HG03469 (cell line): ENCODE measurements at regions not wholly inside any gene's neighbourhood (a gene's known extent, or its start where the extent isn't known, plus 50 kb on each side); places are given as distances from the start of the nearest gene placed in this dataset.
A peak's percentile ranks its signal among the peaks of the same experiment; 100 is the strongest.

Experiments used
- ATAC-seq: cut with Tn5 transposase; IDR thresholded peaks from one replicate; pipeline ENCODE4 v1.9.1; 2021; ENCODE audit warnings: mild to moderate bottlenecking, moderate library complexity, moderate number of reproducible peaks; ENCODE audit not compliant: unreplicated experiment

DNA sequence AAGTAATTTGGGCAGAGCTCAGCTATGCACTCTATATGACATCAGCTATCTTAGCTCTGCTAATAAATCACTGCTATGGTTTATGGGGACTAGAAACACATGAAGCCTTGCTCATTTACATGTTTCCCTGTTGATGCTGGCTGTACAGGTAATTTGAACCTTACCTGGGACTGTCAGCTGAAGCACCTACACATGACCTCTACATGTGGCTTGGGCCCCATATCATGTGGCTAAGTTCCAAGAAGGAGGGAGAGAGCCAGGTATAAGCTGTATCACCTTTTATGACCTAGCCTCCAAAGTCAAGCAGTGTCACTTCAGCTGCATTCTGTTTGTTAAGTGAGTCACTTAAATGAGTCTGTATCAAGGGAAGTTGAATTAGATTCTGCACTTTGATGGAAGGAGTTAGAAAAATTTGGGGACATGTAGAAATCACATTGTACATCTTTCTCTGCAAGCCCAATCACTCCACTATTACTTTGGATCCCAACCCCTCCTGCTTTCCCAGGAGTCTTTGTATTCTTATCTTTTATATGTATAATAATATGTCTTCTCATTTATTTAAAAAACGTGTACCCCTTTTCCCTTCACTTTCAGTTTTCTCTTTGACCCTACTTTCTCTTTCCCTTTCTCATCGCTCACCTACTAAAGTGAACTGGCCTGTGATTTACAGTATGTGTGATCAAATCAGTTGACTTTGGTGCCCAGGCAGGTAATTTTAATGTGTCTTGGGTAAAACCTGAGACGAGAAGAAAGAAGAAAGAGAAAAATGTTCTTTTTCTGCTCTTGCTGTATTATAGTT lies 53.4 kb upstream of the PRKACB start:
- ATAC-seq: peak; percentile 42

DNA sequence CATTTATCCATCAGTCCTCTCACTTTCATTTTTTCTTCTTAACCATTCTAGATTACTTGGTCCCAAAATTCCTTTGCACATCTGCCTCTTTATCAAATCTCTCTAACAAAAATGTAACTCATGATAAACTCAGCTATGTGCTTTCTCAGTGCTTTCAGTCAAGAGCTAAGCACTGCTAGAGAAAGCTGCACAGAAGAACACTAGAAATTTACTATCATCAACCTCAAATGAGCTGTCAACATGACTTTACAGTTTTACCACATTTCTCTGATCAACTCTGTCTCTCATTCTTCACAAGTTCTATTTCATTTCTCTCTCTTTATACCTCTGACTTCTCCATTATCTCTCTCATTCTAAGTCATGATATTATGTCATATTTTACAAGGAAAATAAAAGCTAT lies 54.2 kb upstream of the PRKACB start:
- ATAC-seq: no peak

DNA sequence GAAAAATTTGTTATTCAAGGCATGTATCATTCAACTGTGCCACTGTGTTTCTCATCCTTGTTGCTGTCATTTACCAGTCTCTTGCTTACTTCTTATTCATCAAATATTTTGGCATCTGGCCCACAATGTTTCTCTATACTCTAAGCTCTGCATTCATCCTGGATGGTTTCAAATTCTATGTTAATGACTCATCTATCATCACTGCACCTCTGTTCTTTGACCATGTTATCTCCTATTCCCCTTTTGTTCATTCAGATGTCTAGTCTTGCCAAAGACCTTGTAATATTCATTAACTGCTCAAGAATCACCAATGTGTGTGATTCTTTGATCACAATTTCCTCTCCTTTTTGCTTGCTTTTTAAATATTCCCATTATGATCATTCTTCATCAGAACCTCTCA lies 54.6 kb upstream of the PRKACB start:
- ATAC-seq: no peak

DNA sequence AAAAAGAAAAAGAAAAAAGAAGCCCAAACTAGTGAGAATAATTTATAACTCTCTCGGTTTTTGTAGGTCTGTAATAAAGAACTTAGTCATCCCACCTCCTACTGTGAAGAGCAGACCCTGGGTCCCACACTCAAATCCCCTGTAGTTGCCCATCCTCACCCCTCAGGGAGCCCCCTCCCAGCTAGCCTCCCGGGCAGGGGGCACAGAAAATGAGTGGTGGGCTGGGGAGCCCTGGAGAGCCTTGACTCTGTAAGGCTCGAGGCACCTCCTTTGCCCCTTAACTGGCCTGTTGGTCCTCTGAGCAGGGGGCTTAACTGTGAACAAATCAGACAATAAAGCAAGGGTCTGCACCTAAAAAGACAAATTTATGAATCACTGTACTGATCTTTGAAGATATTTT lies 57.5 kb upstream of the PRKACB start:
- no peak for ATAC-seq

DNA sequence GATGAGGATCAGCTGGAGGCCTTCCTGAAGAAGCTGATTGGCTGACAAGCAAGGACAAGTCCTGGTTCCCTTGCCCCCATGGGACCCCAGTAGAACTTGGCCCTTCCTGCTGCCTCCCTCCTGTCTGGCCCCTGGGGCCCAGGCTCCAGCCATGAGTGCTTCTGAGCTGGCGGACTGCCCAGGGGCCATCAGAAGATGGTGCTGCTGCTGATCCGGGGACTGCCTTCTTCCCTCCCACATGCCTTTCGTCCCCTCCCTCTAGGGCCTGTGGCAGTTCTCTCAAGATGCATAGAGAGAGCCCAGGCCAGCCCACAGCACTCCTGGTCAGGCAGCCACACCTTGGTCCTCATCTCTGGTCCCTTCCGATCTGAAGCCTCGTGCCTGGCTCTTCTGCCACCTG lies 57.9 kb upstream of the PRKACB start:
- ATAC-seq: no peak

DNA sequence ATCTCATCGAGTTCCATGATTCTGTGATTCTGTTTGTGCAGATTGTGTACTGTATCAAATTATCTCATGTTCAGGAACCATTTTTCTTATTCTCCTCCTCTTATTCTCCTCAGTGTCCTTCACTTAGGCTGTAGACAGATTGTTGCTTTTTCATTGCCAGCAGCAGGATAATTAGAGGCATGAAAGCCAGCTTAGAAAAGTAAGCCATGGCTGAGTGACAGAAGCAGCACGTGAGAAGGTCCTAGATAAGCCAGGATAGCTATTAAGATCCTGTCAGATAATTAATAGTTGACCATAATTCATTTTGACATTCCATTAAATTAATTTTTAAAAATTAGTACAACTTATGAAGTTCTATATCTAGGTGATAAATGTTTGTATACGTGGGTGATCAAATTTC lies 60.8 kb upstream of the PRKACB start:
- no peak for ATAC-seq

DNA sequence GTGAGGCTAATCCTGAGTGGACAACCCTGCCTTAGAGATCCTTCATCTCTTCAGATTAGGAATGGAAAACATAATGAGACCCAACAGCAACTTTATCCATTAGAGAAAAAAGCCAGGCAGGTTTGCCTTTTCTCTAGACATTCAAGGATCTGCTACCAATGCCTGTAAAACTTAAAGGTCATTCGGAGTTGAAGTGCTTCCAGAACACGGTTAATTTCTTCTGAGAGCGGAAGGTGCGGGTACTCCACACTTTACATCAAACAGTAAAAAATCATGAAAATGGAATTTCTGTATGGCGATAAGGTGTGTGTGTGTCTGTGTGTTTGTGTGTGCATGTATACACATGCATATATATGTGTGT lies 65.2 kb upstream of the PRKACB start:
- no peak for ATAC-seq

DNA sequence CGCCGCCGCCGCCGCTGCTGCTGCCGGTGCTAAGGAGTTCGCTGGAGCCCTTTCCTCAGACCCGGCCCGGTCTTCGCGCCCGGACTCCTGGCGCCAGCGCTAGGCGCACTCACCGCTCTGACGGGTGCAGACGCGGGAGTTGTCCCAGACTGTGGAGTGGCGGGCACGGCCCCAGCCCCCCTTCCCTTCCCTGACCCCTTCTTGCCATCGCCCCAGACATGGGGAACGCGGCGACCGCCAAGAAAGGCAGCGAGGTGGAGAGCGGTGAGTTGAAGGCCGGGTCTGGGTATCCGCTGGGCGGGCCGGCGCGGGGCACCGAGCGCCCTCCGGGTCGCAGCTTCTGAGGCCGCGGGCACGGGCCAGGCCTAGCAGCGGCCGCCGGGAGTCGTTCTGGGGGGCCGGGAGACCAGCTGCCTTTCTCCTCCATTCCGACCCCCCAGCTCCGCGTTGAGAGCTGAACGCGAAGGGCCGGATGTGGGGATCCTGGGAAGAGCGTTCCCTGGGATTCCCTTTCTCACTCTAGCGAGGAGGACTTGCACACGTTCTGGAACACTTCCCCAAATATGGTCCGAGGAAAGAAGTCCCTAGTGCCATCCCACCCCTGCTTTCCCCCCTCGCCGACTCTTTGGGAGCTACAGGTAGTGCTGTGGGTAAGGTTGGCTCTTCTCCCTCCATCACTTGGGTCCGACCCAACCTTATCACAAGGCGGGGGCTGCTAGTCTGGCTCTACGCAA lies 65.8 kb upstream of the PRKACB start:
- peak; percentile 14 for ATAC-seq

DNA sequence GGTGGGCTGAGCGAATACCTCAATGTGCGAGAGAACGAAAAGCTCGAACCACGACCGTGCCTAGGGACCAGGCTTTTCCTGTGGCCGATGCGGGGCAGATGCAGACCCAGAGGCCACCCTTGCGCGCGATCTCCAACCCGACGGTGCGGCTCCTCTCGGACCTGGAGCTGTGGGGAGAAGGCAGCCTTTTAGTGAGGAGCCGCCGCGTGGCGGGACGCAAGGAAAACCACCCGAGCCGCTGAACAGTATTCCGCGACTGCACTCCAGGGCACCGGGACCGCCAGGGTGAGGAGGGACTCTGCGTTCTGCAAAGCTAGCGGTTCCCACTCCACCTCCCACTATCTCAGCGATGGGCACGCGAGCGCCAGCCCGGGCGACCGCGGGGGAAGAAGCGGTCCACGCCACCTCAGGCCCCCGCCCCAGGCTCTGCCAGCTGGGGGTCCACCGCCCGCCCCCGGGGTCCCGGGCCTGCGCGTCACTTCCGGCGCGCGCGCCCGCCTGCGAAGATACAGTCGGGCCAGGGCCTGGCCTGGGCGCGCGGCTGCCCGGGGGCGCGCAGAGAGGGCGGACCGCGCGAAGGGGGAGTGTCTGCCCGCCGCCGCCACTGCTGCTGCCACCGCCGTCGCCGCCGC lies 66.5 kb upstream of the PRKACB start:
- ATAC-seq: peak; percentile 85

DNA sequence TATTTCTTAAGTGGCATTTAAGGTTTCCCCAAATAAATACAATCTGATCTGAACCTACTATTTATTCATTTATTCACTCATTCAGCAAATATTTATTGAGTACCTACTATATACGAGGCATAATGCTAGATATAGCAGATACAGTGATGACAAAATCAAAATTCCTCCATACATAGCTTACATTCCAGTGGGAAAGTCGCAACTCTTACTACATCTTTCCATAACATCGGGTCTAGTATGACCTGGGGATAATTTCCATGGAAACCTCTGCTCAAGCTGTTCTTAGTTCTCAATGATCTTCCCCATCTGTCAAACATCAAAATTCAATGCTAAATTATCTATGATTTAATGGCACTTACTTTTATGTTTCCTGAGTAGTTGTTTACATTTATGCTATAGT lies 70.8 kb upstream of the PRKACB start:
- no peak for ATAC-seq

DNA sequence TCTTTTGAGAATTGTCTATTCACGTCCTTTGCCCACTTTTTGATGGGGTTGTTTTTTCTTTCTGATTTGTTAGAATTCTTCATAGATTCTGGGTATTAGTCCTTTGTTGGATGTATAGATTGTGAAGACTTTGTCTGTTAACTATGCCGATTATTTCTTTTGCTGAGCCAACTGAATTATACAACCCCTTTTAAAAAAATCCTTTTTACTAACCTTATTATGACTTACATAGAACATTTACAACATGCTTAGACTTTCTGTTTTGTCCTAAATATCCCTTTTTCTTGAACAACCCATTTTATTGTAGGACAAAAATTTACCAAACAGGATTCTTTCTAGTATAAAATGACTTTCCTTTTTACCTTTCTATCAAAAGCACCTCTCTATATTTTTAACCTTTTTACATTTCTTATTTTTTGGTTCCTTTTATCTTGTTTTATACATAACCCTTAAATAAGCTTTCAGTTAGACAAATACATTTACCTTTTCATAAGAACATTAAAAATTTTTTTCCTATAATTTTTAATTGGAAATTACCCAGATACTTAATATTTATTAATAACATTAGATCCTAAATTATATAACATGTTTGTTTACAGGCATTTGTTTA lies 70.4 kb upstream of the TTLL7 start:
- no peak for ATAC-seq

DNA sequence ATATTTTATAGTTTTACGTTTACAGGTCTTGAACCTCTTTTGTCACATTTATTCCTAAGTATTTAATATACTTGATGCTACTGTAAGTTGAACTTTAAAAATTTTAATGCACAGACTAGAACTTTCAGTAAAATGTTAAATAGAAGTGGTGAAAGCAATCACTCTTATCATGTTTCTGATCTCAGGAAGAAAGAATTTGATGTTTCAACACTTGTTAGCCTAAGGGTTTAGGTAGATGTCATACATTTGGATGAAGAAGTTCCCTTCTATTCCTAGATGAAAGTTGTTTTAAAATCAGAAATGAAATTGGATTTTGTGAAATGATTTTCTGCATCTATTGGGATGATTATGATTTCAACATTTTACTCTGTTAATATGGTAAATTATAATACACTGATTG lies 63.6 kb upstream of the TTLL7 start:
- no peak for ATAC-seq

DNA sequence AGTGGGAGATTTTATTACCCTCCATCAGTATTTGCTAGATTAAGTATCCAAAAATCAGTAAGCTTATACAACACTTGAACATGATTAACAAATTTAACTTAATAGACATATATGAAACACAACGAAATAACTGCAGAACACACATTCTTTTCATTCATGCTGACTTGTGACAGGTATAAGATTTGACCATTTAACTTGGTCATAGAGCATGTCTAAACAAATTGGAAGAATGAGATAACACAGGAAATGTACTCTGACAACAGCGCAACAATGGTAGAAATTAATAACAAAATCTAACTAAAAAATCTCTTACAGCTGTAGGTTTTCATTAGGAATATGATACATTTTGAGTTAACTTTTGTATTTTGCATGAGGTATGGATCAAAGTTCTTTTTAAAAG lies 62.4 kb upstream of the TTLL7 start:
- ATAC-seq: no peak

DNA sequence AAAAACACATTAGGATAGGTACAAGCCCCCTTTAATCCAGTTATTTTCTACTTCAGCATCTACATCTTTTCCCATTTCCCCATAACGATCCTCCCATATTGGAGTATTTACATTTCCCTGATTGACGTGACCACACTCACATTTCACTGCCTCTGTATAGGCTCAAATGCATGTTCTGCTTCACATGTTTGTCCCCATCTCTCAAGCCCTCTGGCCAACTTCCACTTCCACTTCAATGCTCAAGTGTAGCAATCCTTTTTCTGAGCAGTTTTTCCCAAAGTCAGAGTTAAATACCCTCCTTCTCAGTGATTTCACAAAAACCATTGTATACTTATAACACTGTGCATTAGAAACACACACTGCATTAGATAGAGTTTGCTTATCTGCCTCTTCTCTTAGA lies 61.8 kb upstream of the TTLL7 start:
- ATAC-seq: no peak

DNA sequence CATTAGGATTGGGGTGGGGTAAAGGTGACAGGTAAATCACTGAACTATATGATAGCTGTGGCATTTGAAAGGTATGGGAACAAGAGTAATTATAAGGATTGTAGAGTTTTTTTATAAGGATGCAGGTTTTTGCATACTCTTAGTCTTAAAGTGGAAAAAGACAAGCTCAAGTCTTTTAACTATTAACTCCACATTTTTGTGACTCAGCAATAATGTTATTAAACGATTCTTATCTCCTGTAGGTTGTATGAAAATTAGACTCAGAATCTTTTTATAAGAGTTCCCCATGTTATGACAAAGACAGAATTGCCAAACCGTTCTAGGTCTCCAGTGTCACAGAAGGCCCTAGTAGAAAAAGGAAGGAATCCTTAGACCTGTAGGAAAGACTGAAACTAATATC lies 49.9 kb upstream of the TTLL7 start:
- ATAC-seq: no peak
